Upper lobe of left lung (tissue), 4 donors: ENCODE measurements at regions not wholly inside any gene's neighbourhood (a gene's known extent, or its start where the extent isn't known, plus 50 kb on each side); places are given as distances from the start of the nearest gene placed in this dataset.

Experiments used
- CTCF ChIP-seq, 6 experiments: fragments of 450-650 bp in 4 of 6; fragments of 200-600 bp in 2 of 6; sonication (generic) in 2 of 6; IDR thresholded peaks; one replicate each; pipeline ENCODE4 v1.5.1; 2016 to 2019; ENCODE audit warnings: antibody characterized with exemption in 6 of 6
- EP300 ChIP-seq, 4 donors: sonication (generic); formaldehyde crosslinking; IDR thresholded peaks; one replicate each; pipeline ENCODE4 v1.5.1; 2017; ENCODE audit warnings: antibody characterized with exemption in 4 of 4, control low read depth in 2 of 4
- POLR2A ChIP-seq, 4 donors: fragments of 450-650 bp; IDR thresholded peaks; one replicate each; pipeline ENCODE4 v1.5.1; 2016 to 2017; ENCODE audit warnings: antibody characterized with exemption in 4 of 4, mild to moderate bottlenecking in 2 of 4
- POLR2AphosphoS5 ChIP-seq, 2 donors: sonication (generic); formaldehyde crosslinking; IDR thresholded peaks; one replicate each; pipeline ENCODE4 v1.5.1; 2017; ENCODE audit warnings: antibody characterized with exemption in 2 of 2

DNA sequence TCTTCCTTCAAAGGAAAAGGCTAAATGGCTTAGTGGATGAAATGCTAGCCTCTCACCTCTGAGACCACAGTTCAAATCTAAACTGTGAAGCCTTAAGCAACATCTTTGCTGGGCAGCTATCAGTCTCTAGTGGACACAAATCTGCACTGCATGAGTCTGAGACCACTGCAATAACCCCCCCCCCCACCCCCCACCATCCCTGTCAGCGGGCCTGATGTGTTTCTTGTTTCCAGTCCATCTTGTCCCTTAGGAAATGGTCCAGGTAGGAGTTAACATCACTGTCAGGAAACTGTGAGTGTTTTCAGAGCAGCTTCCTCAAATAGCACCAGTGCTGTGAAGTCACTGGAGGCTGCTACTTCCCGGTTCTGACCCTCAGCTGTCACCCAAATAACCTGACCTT is 140.6 kb upstream of the TMCO5A start:
- TF ChIP-seq CTCF (IDR thresholded peaks at IDR 0.05) = no peak
- TF ChIP-seq POLR2A (IDR thresholded peaks at IDR 0.05) = no peak
- no peak for TF ChIP-seq EP300 (IDR thresholded peaks at IDR 0.05)
- no peak for TF ChIP-seq POLR2AphosphoS5 (IDR thresholded peaks at IDR 0.05)
